VCaP (cell line): ENCODE measurements at regions not wholly inside any gene's neighbourhood (a gene's known extent, or its start where the extent isn't known, plus 50 kb on each side); places are given as distances from the start of the nearest gene placed in this dataset.

Experiments used
- H3K27ac ChIP-seq: fragments of 450-650 bp; 2 replicates; pipeline ENCODE4 v1.5.1; 2017
- TF ChIP-seq, protein P1 (sequence below): fragments of 450-650 bp; conservative IDR thresholded peaks from 2 replicates; pipeline ENCODE4 v1.5.1; 2017; ENCODE audit warnings: mild to moderate bottlenecking, moderate library complexity

DNA sequence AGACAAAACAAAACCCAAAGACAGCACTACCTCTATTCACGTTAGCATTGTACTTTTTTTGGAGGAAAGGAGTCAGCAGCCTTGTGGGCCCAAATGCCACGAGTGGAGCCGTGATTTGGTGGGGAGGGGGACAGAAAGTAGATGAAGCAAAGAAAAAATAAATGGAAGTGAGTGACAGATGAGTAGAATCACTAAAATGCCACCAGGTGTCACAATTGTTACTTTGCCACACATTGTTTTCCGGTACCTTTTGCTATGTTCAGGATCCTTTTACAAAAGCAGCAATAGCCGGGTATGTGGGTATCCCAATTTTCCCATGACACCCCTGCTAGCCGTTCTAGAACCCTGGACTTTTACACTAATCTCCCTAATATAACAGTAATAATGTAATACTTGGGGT, 85.0 kb upstream of the AK4 start:
- no peak overlapping the region for H3K27ac ChIP-seq
- TF ChIP-seq, protein P1, sequence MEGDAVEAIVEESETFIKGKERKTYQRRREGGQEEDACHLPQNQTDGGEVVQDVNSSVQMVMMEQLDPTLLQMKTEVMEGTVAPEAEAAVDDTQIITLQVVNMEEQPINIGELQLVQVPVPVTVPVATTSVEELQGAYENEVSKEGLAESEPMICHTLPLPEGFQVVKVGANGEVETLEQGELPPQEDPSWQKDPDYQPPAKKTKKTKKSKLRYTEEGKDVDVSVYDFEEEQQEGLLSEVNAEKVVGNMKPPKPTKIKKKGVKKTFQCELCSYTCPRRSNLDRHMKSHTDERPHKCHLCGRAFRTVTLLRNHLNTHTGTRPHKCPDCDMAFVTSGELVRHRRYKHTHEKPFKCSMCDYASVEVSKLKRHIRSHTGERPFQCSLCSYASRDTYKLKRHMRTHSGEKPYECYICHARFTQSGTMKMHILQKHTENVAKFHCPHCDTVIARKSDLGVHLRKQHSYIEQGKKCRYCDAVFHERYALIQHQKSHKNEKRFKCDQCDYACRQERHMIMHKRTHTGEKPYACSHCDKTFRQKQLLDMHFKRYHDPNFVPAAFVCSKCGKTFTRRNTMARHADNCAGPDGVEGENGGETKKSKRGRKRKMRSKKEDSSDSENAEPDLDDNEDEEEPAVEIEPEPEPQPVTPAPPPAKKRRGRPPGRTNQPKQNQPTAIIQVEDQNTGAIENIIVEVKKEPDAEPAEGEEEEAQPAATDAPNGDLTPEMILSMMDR: peak; percentile 71

DNA sequence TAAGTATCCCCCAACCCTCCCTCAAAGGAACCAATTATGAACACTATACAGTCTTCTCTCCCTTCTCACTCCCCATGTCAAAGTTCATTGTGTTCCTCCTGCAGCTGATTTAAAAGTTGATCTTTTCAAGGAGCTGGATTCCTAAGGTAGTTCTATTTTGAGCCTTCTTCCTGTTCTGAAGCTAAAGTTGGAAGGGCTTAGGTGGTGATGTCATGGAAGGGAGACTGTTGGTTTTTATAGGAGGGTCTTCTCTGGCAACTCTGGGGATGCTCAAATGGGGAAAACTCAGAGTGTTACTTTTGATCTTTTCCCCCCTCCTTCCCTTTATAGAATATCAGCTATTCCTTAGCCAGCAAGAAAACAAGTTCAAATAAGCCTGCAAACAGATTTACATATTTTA, 83.0 kb upstream of the AK4 start:
- H3K27ac ChIP-seq: peak overlapping the region; percentile 98; the same call in 1 of the 2 replicates
- TF ChIP-seq, protein P1: no peak

DNA sequence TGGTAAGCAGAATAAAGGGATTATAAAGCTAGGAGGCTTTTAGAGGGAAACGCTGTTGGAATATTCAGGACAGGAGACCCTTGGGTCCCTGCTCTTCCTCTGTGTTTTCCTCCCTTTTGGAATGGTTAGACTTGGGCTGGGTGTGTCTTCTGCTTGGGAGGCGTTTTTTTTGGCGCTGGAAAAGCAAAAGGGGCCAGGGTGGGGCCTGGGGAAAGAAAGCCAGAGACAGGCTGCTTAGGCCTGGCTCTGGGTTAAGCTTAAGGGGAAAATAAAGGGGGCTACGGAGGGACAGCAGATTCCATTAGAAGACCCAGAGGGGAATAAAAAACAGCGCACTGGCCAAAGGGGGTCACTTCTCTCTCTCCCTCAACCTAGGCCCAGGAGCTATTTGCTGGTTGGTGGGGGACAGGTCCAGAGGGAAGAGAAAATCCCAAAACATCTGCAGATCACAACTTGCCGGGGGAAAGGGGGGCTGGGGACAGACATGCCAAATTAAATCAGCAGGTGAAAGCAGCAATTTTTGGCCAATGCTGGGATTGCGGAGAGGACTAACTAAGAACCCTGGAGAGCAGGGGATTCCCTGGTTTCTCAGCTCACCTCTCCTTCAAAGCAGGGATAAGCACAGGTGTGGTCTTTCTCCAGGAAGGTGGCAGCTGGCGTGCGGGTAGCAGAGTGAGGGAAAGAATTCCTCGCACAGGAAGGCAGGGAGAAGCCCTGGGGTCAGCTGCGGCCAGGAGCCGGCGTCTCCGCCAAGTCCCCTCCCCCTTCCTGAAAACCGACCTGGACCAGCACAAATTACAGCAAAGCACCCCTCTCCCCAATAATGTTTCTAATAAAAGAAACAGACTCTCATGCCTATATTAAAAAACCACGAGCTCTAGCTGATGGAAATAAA, 82.2 kb upstream of the AK4 start:
- TF ChIP-seq, protein P1: no peak
- H3K27ac ChIP-seq: peak overlapping the region; percentile 98

DNA sequence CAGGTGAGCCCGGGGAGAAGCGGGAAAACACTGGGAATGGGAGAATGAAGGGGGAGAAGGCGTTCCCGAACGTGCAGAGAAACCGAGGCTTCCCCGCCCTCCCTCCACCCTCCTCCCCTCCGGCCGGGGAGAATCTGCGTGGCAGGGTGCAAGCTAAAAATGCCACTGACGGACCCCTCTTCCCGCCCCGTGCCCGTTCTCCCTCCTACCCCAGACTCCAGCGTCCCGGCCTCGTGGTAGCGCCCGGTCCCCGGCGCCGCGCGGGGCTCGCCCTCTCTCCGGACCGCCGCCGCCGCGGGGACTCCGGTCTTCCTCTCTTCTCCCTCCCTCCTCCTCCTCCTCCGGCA, 81.6 kb upstream of the AK4 start:
- TF ChIP-seq, protein P1: no peak
- peak overlapping the region; percentile 98 for H3K27ac ChIP-seq

DNA sequence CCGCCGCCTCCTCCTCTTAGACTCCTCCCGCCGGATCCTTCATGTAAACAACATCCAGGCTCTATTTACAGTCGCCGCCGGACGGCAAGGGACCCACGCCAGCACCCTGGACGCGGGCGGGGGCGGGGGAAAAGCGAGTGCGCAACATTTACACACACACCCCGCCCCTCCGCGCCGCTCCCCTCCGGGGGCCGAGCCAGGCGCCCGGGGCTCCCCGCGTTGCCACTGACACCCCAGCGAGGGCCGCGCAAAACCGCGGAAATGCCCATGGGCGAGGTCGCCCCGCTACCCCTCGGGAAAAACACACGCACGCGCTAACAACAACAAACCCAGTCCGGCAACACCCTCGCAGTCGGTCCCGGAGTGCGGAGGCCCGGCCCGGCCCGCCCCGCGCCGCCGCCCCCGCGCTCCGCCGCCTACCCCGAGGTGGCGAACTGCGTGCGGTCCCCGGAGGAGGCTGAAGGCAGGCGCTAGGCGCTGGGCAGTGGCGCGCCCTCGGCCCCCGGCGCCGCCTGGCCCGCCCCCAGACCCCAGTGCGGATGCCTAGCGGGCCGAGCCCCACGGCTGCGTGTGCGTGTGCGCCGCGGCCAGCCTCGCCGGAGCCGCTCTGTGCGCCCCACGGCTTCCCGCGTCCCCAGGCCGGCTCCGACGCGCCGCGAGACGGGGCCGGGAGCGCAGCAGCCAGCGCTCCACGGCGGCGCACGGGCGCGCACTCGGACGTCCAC, 81.1 kb upstream of the AK4 start:
- H3K27ac ChIP-seq: peak overlapping the region; percentile 98
- TF ChIP-seq, protein P1: no peak

DNA sequence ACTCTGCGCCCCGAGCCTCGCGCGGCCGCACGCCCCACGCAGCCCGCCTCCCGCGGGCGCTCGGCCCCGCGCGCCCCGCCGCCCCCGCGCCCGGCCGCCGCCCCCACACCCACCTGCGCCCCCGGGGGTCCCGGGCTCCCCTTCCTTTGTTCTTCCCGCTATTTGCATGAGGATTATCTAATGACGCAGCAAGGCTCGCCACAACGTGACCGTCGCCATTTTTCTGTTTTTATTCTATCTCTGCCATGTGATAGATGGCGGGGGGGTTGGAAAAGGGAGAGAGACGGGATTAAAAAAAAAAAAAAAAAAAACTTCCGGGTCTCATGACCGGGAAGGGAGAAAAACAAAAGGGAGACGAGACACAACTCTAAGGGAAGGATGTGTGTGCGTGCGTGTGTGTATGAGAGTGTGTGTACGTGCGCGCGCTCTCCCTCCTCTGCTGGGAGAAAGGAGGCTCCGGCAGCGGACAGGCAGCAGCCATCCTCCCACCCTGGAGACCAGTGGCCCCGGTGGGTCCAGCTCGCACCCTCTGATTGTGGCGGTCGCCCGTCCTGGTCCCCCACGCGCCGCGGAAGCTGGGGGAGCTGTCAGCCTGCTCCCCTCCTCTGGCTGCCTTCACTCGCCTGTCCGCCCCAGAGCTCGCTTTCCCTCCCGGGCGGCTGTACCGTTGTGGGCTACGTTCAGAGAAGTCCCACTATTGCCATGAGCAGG, 80.4 kb upstream of the AK4 start:
- TF ChIP-seq, protein P1: no peak
- peak overlapping the region; percentile 98 for H3K27ac ChIP-seq
